GM21447 (cell line): ENCODE measurements at regions not wholly inside any gene's neighbourhood (a gene's known extent, or its start where the extent isn't known, plus 50 kb on each side); places are given as distances from the start of the nearest gene placed in this dataset.
"Not testable (repeated sequence)": the region's sequence is repeated elsewhere in the genome, so short reads cannot be mapped to it uniquely, and the experiment has no call there.

Source experiments
- ATAC-seq: cut with Tn5 transposase; IDR thresholded peaks from one replicate; pipeline ENCODE4 v1.9.1; 2021; ENCODE audit not compliant: unreplicated experiment

DNA sequence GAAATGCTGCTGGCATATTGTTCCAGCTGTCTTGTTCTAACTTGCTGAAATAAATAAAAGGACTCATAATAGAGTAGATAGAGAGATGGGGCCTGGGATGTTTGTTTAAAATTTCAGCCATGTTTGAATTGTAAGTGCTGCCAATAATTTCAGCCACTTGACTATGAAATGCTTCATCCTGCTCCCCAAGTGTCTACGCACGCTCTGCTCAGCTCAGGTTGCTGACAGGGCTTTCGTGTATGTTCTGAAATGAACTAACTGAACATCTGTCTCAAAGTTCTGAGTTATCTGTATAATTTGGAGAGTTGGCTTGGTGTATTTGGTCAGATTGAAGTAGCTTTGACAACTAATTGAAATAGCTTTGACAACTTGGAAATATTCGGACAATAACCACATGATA, 387.8 kb downstream of the BMP2 start:
- no peak for ATAC-seq

DNA sequence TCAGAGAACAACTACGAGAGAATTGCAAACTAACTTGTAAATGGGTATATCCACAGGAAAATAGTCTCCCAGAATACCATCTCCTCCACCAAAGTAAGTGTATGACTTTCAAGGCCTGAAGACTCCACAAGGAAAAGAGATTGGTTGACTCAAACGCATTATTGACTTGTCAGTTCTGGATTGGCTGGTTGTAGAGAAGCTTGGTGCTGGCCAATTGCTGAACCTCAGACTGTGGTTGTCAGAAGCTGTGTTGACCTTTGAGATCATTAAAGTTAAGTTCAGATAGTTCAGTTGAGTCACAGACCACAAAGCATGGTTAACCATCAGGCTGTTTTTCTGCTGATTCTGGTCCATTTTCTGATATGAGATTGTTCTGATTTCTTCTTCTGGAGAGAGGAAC, 388.3 kb downstream of the BMP2 start:
- no peak for ATAC-seq

DNA sequence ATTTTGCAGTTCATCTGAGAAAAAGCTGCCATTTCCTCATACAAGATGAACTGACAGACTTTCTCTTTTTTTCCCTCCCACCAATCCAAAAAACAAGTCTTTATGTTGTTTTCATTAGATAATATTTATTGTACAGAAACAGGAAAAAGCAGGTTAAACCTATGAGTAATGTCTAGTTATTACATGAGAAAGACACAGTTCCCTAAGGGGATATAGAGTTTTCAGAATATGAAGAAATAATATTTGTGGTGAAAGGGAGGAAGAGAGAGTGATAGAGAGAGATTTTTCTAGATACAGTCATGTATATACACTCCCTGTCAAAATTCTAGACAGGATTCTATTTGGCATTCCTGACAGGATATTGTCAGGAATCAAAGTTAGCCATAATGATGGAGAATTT, 392.4 kb downstream of the BMP2 start:
- no peak for ATAC-seq

DNA sequence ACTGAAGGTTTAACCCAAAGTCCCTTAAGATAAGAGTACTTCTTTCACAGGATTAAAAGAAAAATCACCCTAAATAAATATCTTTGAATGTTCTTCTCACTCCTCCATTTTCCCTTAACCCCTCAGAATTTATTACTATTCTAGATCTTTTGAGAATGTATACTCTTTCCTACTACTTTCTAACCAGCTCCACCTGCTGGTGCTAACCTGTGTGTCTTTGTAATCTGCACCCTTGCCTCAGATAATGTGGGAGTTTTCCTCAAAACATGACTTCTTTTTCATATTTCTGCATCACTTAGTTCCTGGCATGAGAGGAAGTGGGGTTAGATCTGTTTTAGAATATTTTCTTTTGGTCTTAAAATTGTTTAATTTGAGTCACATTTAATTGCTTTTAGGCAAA, 394.2 kb downstream of the BMP2 start:
- ATAC-seq = no peak

DNA sequence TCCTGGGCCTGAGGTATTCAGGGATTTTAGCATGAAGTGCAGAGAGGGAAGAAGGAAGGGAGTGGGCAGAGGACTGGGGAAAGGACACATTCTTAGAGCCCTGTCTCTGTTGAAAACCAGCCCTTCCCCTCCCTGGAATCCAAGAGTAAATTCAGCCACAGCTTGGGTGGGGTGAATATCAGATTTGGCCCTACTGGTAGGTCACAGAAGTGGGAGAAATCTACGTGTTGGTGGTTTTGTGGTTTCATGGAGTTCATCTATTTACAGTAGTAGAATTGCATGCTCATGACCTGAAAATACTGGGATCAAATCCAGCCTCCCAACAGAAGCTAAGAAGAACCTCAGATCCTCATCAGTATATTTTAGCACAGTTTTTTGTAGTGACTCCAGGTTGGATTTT, 404.4 kb downstream of the BMP2 start:
- ATAC-seq = no peak

DNA sequence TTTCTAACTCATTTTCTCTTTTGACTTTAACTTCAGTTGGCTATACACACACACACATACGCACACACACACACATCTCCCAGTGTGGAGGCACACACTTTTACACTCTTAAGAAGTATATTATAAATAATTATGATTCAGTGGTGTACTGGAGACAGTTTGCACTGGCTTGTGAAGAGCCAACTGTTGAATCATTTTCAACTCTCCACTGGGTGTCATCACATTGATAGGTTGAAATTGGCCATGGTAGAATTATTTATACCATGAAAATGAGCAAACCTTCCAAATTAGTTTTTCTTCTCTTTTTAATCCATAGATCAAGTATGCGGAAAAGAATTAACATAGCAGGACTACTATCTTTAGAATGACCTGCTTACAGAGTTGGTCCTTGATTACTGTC, 407.1 kb downstream of the BMP2 start:
- ATAC-seq = no peak

DNA sequence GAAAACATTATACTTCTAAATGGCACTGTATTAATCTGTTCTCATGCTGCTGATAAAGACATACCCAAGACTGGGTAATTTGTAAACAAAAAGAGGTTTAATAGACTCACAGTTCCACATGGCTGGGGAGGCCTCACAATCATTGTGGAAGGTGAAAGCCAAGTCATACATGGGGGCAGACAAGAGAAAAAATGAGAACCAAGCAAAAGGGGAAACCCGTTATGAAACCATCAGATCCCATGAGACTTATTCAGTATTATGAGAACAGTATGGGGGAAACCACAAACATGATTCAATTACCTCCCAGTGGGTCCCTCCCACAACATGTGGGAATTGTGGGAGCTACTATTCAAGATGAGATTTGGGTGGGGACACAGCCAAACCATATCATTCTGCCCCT, 408.3 kb downstream of the BMP2 start:
- not testable (repeated sequence) for ATAC-seq

DNA sequence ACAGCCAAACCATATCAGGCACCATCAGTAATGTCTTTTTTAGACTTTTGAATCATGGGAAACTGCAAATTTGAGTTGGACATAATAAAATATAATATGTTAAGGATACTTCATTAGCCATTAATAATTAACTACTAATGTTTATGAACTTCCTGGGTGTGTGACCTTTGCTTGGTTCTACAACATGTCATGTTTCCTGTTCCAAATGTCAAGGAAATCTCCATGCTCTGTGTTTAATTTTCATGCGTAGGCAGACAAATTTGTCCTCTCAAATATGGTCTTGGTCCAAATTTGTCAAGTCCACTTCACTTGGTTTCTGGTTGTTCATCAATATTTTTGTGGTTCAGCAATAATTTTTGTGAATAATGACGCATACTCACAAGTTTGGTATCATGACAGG, 410.5 kb downstream of the BMP2 start:
- ATAC-seq = no peak

DNA sequence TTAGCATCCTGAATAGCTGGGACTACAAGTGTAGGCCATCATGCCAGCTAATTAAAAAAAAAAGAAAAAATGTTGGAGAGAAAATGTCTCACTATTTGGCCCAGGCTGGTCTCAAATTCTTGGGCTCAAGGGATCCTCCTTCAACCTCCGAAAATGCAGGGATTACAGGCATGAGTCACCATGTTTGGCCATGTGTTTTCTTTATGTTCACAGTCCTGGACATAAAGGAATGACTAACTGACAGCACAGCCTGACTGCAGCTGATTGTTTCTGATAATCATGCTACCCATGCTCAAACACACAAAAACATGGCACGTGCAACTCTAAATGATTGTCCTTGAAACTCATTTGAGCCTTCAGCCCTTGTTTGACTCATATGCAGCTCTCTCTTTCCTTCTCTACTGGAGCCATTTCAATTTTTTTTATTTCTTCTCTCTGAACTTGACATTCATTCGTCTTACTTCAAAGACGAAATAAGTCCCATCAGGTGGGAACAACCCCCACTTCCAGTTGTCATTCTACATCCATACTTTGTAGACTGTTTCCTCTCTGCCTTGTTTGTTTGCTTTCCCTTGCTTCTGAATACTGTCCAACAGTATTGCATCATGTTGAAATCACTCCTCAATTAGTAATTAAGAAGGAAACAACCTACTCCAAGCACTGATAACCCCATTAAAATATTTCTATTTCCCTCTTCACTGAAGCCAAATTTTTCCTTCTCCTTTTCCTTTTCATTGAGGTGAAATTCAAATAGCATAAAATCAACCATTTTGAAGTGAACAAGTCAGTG, 413.0 kb downstream of the BMP2 start:
- ATAC-seq = no peak

DNA sequence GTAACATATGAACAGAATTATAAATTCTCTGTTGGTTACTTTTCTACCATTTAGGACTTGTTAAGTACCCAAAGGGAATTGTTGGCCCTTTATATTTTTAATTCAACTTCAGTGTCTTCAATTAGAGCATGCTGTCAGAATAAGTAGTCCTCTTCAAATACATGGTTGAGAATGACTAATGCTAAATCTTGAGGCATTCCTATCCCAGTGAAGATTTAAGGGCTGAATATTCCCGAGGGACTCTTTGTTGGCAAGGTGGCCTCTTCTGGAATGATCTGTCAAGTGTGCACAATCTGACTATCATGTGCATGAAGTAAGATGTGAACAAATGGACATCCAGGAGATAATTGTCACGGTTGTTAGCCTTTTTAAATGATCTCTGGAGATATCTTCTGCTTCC, 421.7 kb downstream of the BMP2 start:
- no peak for ATAC-seq

DNA sequence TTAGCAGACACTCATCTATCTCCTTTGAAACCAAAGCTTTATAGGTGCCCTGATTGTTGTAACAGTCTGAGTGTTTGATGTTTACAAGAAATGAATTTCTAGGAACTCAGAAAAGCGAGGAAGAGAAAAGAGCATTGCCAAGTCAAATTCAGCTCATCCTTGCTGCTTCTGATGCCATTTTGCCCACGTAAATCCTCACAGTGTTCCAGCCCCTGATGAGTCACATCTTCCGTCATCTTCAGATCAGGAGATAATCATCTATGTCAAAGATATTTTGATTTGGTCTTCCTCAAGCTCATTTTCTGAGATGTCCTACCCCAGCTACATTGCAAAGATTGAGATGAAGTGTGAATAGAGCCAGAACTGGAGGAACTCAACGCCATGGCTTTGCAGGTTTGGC, 426.2 kb downstream of the BMP2 start:
- no peak for ATAC-seq

DNA sequence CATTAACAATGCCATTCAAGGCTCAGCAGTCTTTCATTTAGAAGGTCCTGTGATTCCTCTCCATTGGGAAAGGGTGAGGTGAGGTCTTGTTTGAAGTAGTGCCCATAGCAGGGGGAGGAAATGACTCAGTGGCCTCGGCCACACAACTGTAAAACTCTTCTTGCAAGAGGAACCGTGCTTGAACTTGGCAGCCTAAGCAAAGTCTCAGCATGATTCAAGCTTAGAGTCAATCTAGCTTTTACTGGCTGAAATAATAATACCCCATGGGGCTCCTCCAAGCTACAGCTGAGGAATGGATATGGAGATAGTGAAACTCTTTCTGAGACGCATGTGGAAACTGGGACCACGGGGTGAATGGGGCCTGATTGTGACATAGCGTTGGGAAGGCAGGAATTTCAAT, 428.2 kb downstream of the BMP2 start:
- no peak for ATAC-seq

DNA sequence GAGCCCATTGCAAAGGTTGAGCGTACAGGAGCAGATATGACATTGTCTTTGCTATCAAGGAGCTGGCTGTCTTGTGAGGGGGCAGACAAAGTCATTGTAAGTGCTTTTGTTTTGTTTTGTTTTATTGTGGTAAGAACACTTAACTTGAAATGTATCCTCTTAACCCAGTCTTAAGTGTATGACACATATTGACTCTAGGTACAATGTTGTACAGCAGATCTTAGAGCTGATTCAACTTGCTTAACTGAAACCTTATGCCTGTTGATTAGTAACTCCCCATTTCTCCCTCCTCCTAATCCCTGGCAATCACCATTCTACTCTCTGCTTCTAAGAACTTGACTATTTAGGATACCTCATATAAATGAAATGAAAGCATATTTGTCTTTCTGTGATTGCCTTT, 429.0 kb downstream of the BMP2 start:
- no peak for ATAC-seq

DNA sequence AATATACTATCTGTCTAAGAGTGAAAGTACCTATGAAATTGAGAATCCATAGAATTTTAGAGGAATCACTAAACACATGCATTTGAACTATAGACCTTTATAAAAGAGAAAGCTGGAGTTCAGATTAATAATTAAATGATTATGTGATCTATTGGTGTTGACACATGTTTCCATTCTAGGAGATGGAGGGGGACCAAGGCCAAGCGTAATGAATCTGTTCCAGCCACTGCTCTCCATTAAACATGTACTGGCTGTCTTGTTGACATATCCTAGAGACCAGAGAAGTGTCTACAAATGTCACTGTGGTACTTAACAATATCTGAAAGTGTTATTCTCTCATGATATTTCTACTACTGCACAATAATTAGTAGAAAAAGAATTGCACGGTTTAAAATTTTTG, 432.4 kb downstream of the BMP2 start:
- no peak for ATAC-seq

DNA sequence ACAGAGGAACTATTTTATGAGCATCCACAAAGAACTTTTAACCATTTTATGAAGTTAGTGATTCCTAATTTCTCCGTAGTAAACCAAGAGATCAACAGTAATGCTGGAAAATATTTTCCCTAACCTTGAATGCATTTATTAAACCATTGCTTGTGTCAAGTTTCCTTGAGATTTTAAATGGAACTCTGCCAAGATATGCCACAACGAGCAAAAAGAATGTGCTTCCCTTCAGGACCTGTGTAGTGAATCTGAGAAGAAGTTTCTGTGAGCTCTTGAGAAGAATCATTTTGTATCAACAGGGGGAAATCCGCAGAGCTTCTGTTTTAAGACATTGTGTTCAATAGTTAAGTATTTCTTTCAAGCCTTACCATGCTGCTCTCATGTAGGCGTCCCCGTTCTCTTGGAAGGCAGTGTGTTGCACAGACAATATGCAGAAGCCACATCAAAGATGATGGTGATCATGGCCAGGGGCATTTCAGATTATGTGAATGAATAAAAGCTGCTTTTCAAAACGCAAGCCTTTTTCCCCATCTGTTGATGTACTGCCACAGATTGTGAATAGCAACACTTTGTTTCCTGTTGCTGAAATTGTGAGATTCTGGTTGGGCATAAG, 439.8 kb downstream of the BMP2 start:
- ATAC-seq = no peak

DNA sequence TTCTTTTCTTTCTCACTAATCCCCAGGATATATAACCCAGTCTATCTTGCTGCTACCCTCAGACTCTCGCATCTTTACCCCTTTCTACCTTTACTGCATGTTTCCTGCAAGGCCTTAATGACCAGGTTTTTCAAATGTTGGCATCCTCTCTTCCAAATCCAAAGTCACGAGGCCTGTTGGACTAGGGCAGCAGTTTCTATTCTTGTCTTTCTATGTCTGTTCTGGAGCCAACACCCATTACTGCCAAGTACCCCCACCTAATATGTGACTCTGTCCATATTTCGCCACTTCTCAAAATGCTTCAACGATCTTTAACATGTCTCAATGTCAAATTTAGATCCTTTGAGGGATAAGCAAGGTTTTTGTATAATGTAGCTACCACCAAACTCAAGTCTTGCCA, 443.4 kb downstream of the BMP2 start:
- no peak for ATAC-seq

DNA sequence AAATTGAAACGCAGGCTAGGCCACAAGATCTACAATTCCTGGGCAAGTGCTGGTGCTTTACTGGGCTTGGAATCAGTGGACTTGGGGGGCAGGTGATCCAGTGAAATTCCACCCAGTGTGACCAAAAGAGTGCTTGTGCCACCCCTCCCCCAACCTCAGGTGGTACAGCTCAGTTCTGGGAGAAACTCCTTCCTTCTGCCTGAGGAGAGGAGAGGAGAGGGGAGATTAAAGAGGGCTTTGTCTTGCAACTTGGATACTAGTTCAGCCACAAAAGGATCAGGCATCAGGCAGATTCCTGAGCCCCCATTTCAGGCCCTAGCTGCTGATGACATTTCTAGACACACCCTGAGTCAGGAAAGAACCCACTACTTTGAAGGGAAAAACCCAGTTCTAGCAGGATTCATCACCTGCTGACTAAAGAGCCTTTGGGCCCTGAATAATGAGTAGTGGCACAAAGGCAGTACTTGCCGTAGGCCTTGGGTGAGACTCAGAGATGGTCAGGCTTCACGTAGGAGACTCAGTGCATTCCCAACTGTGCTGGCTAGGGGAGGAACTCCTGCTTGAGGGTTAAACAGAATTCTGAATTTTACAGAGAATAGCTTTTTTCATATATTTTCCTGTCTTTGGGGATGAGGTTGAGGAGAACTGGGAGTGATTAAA, 446.7 kb downstream of the BMP2 start:
- ATAC-seq = no peak

DNA sequence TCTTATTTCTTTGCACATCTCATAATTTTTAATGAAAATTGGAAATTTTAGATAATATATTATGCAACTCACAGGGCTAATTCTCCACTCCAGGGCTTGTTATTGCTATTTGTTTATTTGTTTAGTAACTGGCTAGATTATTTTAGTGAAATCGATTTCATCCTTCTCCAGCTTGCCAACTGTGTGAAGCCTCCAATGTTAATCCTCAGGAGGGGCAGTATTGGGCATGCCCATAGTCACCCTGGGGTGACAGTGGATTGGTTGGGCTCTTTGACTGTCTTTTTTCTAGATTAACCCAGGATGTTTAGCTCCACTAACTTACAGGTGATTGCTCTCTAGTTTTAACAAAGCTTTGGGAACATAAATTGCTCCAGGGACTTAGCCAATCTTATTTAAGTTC, 450.1 kb downstream of the BMP2 start:
- ATAC-seq = no peak

DNA sequence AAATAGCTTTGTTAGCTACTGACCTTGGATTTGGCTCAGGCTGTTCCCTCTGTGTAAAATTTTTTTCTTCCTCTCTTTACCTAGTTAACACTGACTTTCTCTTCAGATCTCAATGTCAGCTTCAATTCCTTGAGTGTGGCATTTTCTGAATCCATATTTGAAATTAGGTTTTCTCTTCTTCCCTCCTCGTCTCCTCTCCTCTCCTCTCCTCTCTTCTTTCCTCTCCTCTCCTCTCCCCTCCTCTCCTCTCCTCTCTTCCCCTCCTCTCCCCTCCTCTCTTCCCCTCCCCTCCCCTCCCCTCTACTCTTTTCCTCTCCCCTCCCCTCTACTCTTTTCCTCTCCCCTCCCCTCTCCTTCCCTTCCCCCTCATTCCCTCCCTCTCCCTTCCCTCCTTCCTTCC, 453.3 kb downstream of the BMP2 start:
- no peak for ATAC-seq

DNA sequence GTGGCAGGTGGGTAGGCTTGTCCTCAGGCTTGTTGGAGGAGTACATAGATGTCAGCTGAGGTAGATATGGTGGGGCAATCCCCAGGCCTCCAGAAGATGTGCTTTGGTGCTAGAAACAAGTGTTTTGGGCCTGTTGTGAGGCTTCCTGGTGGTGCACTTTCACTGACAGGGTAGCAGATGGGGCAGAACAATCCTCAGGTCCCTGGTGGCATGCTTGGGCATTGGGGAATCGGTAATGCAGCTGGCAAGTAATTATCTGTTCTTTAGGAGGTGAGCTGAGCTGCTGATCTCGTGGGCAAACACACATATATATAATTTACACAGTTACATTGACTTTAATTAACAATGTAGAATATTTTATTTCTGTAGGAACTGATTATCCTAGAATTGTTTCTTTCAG, 458.7 kb downstream of the BMP2 start:
- no peak for ATAC-seq

DNA sequence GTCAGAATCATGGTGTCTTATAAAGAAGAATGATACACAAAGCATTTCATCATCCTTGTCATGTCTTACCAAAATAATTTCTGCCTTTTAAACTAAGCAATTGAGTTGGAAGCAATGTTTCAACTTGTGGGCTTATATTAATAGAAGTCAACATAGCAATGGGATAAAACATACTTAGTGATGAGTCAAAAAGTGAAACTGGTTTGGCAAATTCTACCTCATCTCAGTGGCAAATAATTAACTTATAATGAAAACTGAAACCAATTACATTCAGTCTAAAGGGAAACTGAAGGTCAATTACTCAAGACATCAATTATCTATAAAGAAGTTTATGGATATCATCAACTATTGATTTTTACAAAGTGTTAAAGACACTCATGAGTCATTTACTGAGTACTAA, 463.8 kb downstream of the BMP2 start:
- ATAC-seq = no peak

DNA sequence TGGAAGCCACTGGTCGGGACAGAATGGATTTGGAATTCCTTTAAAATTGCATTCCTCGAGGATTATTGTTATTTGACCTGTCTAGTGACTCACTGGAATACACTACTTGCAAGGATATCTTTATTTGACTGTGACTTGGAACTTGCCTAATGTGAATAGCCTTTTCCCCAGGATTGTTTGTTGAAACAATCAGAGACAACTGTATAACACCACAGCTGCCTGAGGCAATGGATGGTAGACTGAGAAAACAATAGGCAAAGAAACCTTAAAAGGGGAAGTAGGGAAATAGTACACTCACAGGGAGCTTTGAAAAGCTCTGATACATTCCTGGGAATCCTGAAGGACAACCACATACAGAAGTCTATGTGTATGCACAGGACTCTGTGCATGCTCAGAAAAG, 465.3 kb downstream of the BMP2 start:
- no peak for ATAC-seq

DNA sequence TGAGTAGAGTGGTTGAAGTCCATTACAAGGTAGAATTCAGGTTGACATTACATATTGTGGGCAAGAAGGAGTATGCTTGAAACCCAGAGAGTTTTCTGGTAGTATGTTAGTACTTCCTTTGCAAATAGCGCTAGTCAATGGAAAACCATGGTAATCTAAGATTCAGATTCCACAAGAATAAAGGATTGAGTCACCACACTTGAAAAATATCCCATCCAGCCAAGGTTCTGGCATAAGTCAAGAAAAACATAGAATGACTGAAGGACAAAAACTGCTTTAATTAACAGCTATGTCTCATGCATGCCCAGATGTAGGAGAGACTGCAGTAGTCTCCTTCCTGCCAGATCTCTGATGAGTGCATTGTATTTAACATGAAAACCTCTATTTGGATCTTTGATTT, 469.8 kb downstream of the BMP2 start:
- ATAC-seq = no peak
